K562 (cell line): ENCODE measurements at regions not wholly inside any gene's neighbourhood (a gene's known extent, or its start where the extent isn't known, plus 50 kb on each side); places are given as distances from the start of the nearest gene placed in this dataset.

Experiments
- ATAC-seq: fragments of 200-7000 bp; cut with Tn5 transposase; 3 replicates; pipeline ENCODE4 v1.9.1; 2020; ENCODE audit warnings: moderate library complexity
- BruUV-seq: library from RNA; stranded (reverse); fragments of 400-500 nt; replicated peaks from 2 replicates; lab custom pipeline; 2021; lab: Mats Ljungman, UMichigan
- CTCF ChIA-PET: fragments of 300-600 bp; formaldehyde crosslinking; extraction: SDS; loops from one replicate; lab custom pipeline; 2021; ENCODE audit warnings: low intra/inter-chr PET ratio; lab: Yijun Ruan, JAX
- POLR2A ChIA-PET: fragments of 300-600, 350-650 bp; sonication (Branson Sonifier 250); formaldehyde crosslinking; extraction: SDS; loops from one replicate; lab custom pipeline; 2021; ENCODE audit warnings: antibody characterized with exemption, inconsistent platforms; lab: Yijun Ruan, JAX
- DNase-seq, 4 experiments: peaks; one replicate each; pipeline versions ENCODE4 v3.0.0 to v3.0.0-alpha.2; 2011 to 2018; ENCODE audit warnings: low spot score in 3 of 4, mixed read lengths in 3 of 4; ENCODE audit errors: extremely low read depth in 1 of 4
- FAIRE-seq: peaks from 2 replicates; lab custom pipeline; 2011; peaks lifted over from hg19 to GRCh38; lab: Jason Lieb, UNC
- H2AFZ ChIP-seq: 2 replicates; pipeline ENCODE4 v1.6.0; 2011; ENCODE audit warnings: low read depth, low read length, control low read depth, inconsistent platforms
- H3K27ac ChIP-seq: fragments of 200-600 bp; 3 replicates; pipeline ENCODE4 v1.8.0; 2011; ENCODE audit warnings: low read depth, mild to moderate bottlenecking, control low read depth, inconsistent platforms, low read length, moderate library complexity, mixed read lengths; ENCODE audit errors: extremely low read depth
- H3K27me3 ChIP-seq, 2 experiments: fragments of 300-600 bp in 1 of 2; 2 replicates in 1 of 2; 3 replicates in 1 of 2; pipeline versions ENCODE4 v1.6.0 to v1.8.0; 2011; ENCODE audit warnings: inconsistent platforms in 2 of 2, low read length in 2 of 2, mild to moderate bottlenecking in 1 of 2, mixed read lengths in 1 of 2, moderate library complexity in 1 of 2; ENCODE audit not compliant: control insufficient read depth in 2 of 2, insufficient read depth in 2 of 2
- H3K36me3 ChIP-seq: fragments of 300-600 bp; 3 replicates; pipeline ENCODE4 v1.8.0; 2011; ENCODE audit warnings: mild to moderate bottlenecking, low read length, inconsistent platforms; ENCODE audit not compliant: control insufficient read depth, insufficient read depth
- H3K4me1 ChIP-seq, 2 experiments: fragments of 200-600 bp in 1 of 2; replicated peaks in 1 of 2; 2 replicates in 1 of 2; 3 replicates in 1 of 2; pipeline versions ENCODE4 v1.5.1 to v1.8.0; 2011; ENCODE audit warnings: inconsistent platforms in 2 of 2, low read length in 2 of 2, mild to moderate bottlenecking in 1 of 2, mixed read lengths in 1 of 2, moderate library complexity in 1 of 2; ENCODE audit not compliant: control insufficient read depth in 2 of 2, insufficient read depth in 2 of 2
- H3K4me2 ChIP-seq: 2 replicates; pipeline ENCODE4 v1.6.1; 2011; ENCODE audit warnings: low read length, control low read depth, inconsistent platforms, mixed read lengths; ENCODE audit not compliant: insufficient read depth
- H3K4me3 ChIP-seq: fragments of 200-600 bp; sonication (generic), shearing (Covaris generic); 2 replicates; pipeline ENCODE4 v1.5.1; 2016; ENCODE audit warnings: control low read depth, inconsistent platforms
- H3K79me2 ChIP-seq: fragments of 200-600 bp; 3 replicates; pipeline ENCODE4 v1.8.0; 2011; ENCODE audit warnings: low read length, inconsistent platforms; ENCODE audit not compliant: control insufficient read depth, insufficient read depth
- H3K9ac ChIP-seq, 2 experiments: 2 replicates each; pipeline versions ENCODE4 v1.6.0 to v1.6.1; 2011; ENCODE audit warnings: low read depth in 2 of 2, low read length in 2 of 2, control low read depth in 1 of 2, inconsistent platforms in 1 of 2, mild to moderate bottlenecking in 1 of 2, mixed read lengths in 1 of 2; ENCODE audit not compliant: insufficient read depth in 1 of 2
- H3K9me1 ChIP-seq: one replicate; pipeline ENCODE4 v1.6.0; 2011; ENCODE audit warnings: inconsistent platforms, mild to moderate bottlenecking, low read length, moderate library complexity; ENCODE audit not compliant: control insufficient read depth, insufficient read depth
- H3K9me3 ChIP-seq: replicated peaks from 2 replicates; pipeline ENCODE4 v1.5.1; 2011; ENCODE audit warnings: low read depth, low read length, inconsistent platforms; ENCODE audit not compliant: control insufficient read depth, insufficient read depth
- H4K20me1 ChIP-seq: replicated peaks from 2 replicates; pipeline ENCODE4 v1.6.1; 2011; ENCODE audit warnings: low read length, inconsistent platforms, mixed read lengths; ENCODE audit not compliant: control insufficient read depth, insufficient read depth
- ATF1 ChIP-seq, 2 experiments: fragments of 450-650 bp in 1 of 2; IDR thresholded peaks; 2 replicates each; pipeline ENCODE4 v1.6.1; 2016; ENCODE audit warnings: missing compliant biosample characterization in 1 of 2, missing genetic modification characterization in 1 of 2
- E2F3 ChIP-seq: fragments of 250-450 bp; sonication (Bioruptor Pico); IDR thresholded peaks from 2 replicates; pipeline ENCODE4 v1.4.0; 2020; ENCODE audit warnings: mild to moderate bottlenecking
- HNRNPH1 ChIP-seq: fragments of 200-400 bp; formaldehyde crosslinking; optimal IDR thresholded peaks from 2 replicates; pipeline ENCODE3; 2017; ENCODE audit warnings: low read depth, mild to moderate bottlenecking, low read length, moderate library complexity
- IRF2 ChIP-seq: sonication (generic); formaldehyde crosslinking; IDR thresholded peaks from 2 replicates; pipeline ENCODE4 v1.8.1; 2022; ENCODE audit warnings: mild to moderate bottlenecking, missing genetic modification reagents
- KDM2B ChIP-seq: fragments of 250-450 bp; sonication (Bioruptor Pico); IDR thresholded peaks from 2 replicates; pipeline ENCODE4 v1.8.0; 2021; ENCODE audit warnings: mild to moderate bottlenecking, moderate library complexity
- MEF2D ChIP-seq: conservative IDR thresholded peaks from 2 replicates; pipeline ENCODE4 v1.6.1; 2016; ENCODE audit warnings: low read depth, missing genetic modification characterization, missing compliant biosample characterization
- MYBL2 ChIP-seq, 2 experiments: fragments of 450-650 bp in 1 of 2; sonication (generic) in 1 of 2; formaldehyde crosslinking in 1 of 2; IDR thresholded peaks; 2 replicates each; pipeline versions ENCODE4 v1.6.1 to v1.8.1; 2017 to 2022; ENCODE audit warnings: borderline replicate concordance in 1 of 2, inconsistent platforms in 1 of 2, low read depth in 1 of 2, mild to moderate bottlenecking in 1 of 2, missing genetic modification reagents in 1 of 2, moderate library complexity in 1 of 2
- NRF1 ChIP-seq, 2 experiments: fragments of 450-650 bp; IDR thresholded peaks in 1 of 2; conservative IDR thresholded peaks in 1 of 2; 2 replicates each; pipeline ENCODE4 v1.6.1; 2014; ENCODE audit warnings: mild to moderate bottlenecking in 2 of 2
- PCBP2 ChIP-seq: fragments of 200-400 bp; formaldehyde crosslinking; IDR thresholded peaks from 2 replicates; pipeline ENCODE4 v1.6.1; 2018; ENCODE audit warnings: low read length, low read depth, mild to moderate bottlenecking, moderate library complexity; ENCODE audit not compliant: poor library complexity, severe bottlenecking
- WGBS: fragments of 100-300 bp; shearing (Covaris generic); methylation state at CpG from one replicate; pipeline ENCODE4 v1.1.6; 2016; ENCODE audit warnings: low coverage, mixed read lengths; ENCODE audit not compliant: insufficient coverage; ENCODE audit errors: missing lambda C conversion rate; 5-methylcytosine and 5-hydroxymethylcytosine counted together
- in situ Hi-C: fragments of 300-500 bp; cut with MboI; formaldehyde crosslinking; loops from 4 replicates; pipeline ENCODE4 v1.15.0; 2018; ENCODE audit warnings: inconsistent platforms, mixed read lengths
- intact Hi-C: fragments of 100-400 bp; cut with micrococcal nuclease; formaldehyde crosslinking; loops from 2 replicates; pipeline ENCODE4 v1.14.2; 2022
- TF ChIP-seq, protein P1 (sequence below), 3 experiments: IDR thresholded peaks in 2 of 3; conservative IDR thresholded peaks in 1 of 3; 2 replicates each; pipeline ENCODE4 v1.5.1; 2011 to 2012; ENCODE audit warnings: low read length in 3 of 3, mild to moderate bottlenecking in 3 of 3, control low read depth in 2 of 3, improper control_type of control experiment in 1 of 3, inconsistent platforms in 1 of 3, low read depth in 1 of 3, mixed read lengths in 1 of 3, moderate library complexity in 1 of 3; ENCODE audit not compliant: insufficient read depth in 2 of 3
- TF ChIP-seq, protein P2 (sequence below): fragments of 450-650 bp; IDR thresholded peaks from 2 replicates; pipeline ENCODE4 v1.6.1; 2014; ENCODE audit warnings: low read depth, mild to moderate bottlenecking, moderate library complexity, borderline replicate concordance

DNA sequence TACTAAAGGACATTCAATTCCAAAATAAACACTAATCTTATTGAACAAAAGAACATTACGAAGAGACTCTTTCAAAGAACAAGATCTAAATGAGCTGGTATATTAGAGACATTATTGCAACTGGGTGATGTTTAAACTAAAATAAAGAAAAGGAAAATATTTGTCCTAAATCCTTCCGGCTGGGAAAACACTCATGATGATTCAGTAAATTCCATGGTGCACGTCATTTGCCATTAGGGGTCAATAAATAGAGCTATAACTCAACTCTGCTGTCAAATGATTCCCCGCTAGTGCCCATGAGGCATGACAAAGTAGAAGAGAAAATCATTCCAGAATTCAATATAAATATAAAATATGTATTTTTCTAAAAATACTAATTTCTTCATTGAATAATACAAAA lies 565.5 kb upstream of the TUSC1 start:
- TF ChIP-seq MEF2D (tag) (no peak), KDM2B (CRISPR knock-in tag) (no peak), ATF1 (CRISPR knock-in tag; IDR thresholded peaks at IDR 0.05) (no peak), ATF1 (tag; IDR thresholded peaks at IDR 0.05) (no peak)
- no peaks in the 10 kb centered on the region for H3K27me3 ChIP-seq
- in situ Hi-C loops: no loop called here
- H3K9ac ChIP-seq: no peak overlapping the region
- WGBS: no CpG with 5 or more reads among the region's 4 CpGs
- no peak overlapping the region for H2AFZ ChIP-seq
- no TSS peak for BruUV-seq
- FAIRE-seq: no peak
- no peak overlapping the region for H3K4me3 ChIP-seq
- no peak for DNase-seq
- intact Hi-C loops: no loop called here
- no peaks in the 10 kb centered on the region for H3K9me3 ChIP-seq
- ChIA-PET POLR2A (no interaction called here), CTCF (no interaction called here)
- H3K79me2 ChIP-seq: no peaks in the 10 kb centered on the region
- no peaks in the 10 kb centered on the region for H3K9me1 ChIP-seq
- no peaks in the 10 kb centered on the region for H4K20me1 ChIP-seq
- no peaks in the 10 kb centered on the region for H3K36me3 ChIP-seq
- no peaks in the 10 kb centered on the region for H3K4me1 ChIP-seq
- H3K4me2 ChIP-seq: no peak overlapping the region
- H3K27ac ChIP-seq: no peak overlapping the region
- ATAC-seq: no peak

DNA sequence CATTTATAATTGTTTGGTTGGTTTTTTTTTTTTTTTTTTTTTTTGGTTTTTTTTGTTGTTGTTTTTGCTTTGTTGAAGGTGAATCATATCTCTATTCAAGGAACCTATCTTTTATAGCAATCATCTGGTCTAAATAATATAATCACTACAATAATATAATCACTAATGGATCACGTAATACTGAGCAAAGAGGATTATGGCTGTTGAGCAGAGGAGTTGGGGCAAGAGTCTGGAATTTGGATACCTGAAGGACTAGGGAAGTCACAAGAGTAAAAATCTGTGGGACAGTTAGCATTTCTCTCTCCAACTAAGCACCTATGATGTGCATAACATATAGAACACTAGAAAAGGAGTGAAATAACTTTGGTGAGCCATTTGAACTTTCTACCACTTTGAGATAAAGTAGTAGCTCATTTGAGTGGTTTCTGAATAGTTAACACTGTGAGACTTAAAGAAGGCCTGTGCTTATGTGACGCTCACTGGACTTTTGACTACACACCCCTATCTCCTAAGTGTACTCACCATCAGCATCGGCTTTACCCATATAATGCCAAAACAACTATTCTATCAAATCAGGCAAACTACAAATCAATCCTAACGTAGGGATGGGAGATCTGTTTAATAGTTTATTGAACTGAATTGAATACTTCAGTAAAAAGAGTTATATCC lies 564.9 kb upstream of the TUSC1 start:
- FAIRE-seq (no peak), DNase-seq (no peak), ATAC-seq (no peak)
- in situ Hi-C loops: no loop called here
- Histone ChIP-seq H3K79me2 (no peaks in the 10 kb centered on the region), H3K27ac (no peak overlapping the region), H3K9me1 (no peaks in the 10 kb centered on the region), H3K36me3 (no peaks in the 10 kb centered on the region), H4K20me1 (no peaks in the 10 kb centered on the region), H2AFZ (no peak overlapping the region), H3K4me3 (no peak overlapping the region), H3K9me3 (no peaks in the 10 kb centered on the region), H3K4me1 (no peaks in the 10 kb centered on the region), H3K9ac (no peak overlapping the region), H3K4me2 (no peak overlapping the region), H3K27me3 (no peaks in the 10 kb centered on the region)
- no peak for TF ChIP-seq HNRNPH1
- TF ChIP-seq, protein P1, sequence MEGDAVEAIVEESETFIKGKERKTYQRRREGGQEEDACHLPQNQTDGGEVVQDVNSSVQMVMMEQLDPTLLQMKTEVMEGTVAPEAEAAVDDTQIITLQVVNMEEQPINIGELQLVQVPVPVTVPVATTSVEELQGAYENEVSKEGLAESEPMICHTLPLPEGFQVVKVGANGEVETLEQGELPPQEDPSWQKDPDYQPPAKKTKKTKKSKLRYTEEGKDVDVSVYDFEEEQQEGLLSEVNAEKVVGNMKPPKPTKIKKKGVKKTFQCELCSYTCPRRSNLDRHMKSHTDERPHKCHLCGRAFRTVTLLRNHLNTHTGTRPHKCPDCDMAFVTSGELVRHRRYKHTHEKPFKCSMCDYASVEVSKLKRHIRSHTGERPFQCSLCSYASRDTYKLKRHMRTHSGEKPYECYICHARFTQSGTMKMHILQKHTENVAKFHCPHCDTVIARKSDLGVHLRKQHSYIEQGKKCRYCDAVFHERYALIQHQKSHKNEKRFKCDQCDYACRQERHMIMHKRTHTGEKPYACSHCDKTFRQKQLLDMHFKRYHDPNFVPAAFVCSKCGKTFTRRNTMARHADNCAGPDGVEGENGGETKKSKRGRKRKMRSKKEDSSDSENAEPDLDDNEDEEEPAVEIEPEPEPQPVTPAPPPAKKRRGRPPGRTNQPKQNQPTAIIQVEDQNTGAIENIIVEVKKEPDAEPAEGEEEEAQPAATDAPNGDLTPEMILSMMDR (IDR thresholded peaks at IDR 0.05 in 2 of 3, conservative IDR thresholded peaks at IDR 0.05 in 1 of 3; ENCODE audit: insufficient read depth in 2 of 3, low read depth in 1 of 3, low read length in 3 of 3): no peak
- no peak for TF ChIP-seq PCBP2
- no peak for TF ChIP-seq IRF2 (CRISPR knock-in tag)
- no peak for TF ChIP-seq NRF1 (conservative IDR thresholded peaks at IDR 0.05 in 1 of 2, IDR thresholded peaks at IDR 0.05 in 1 of 2)
- no peak for TF ChIP-seq E2F3 (CRISPR knock-in tag)
- no peak for TF ChIP-seq MYBL2 (IDR thresholded peaks at IDR 0.05; ENCODE audit: low read depth)
- TF ChIP-seq MYBL2 (CRISPR knock-in tag; IDR thresholded peaks at IDR 0.05; ENCODE audit: borderline replicate concordance): no peak
- TF ChIP-seq, protein P2, sequence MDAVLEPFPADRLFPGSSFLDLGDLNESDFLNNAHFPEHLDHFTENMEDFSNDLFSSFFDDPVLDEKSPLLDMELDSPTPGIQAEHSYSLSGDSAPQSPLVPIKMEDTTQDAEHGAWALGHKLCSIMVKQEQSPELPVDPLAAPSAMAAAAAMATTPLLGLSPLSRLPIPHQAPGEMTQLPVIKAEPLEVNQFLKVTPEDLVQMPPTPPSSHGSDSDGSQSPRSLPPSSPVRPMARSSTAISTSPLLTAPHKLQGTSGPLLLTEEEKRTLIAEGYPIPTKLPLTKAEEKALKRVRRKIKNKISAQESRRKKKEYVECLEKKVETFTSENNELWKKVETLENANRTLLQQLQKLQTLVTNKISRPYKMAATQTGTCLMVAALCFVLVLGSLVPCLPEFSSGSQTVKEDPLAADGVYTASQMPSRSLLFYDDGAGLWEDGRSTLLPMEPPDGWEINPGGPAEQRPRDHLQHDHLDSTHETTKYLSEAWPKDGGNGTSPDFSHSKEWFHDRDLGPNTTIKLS: no peak
- no TSS peak for BruUV-seq
- intact Hi-C loops: no loop called here
- WGBS: no CpG with 5 or more reads among the region's 4 CpGs
- ChIA-PET POLR2A (no interaction called here), CTCF (no interaction called here)
